ENCODE measurements at regions not wholly inside any gene's neighbourhood (a gene's known extent, or its start where the extent isn't known, plus 50 kb on each side); places are given as distances from the start of the nearest gene placed in this dataset.

DNA sequence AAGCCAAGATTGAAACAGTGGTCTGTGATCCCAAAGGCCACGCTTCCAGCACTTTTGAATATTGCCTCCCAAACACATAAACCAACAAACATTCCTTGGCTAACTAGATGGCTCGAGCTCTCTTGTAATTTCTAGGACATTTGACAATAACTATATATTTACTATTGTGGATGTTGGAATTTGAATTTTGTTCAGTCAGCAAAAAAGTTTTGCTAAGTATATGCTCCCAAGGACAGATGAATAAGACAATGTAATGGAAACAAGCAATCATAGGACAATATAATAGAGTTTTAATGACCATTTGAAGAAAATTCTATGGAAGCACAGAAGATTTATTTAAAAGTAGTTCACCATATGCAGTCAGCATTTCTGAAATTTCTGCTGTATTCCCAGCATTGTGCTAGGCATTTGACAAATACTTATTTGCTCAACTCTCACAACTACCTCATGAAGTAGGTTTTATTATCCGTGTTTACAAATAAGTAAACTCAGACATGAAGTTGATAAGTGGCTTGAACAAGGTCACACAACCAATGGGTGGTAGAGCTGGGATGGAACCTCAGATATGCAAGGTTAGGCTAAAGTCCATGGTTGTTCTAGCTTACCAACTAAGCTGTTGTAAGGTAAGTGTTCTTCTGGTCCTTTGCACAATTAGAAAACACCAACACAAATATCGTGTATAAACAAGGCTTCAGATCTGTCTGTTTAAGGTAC is 205.1 kb downstream of the NUFIP1 start:
- TF ChIP-seq, protein P1, sequence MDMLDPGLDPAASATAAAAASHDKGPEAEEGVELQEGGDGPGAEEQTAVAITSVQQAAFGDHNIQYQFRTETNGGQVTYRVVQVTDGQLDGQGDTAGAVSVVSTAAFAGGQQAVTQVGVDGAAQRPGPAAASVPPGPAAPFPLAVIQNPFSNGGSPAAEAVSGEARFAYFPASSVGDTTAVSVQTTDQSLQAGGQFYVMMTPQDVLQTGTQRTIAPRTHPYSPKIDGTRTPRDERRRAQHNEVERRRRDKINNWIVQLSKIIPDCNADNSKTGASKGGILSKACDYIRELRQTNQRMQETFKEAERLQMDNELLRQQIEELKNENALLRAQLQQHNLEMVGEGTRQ (IDR thresholded peaks at IDR 0.05; ENCODE audit: low read depth, low read length): no peak
- TF ChIP-seq, protein P1 (CRISPR knock-in tag; IDR thresholded peaks at IDR 0.05; ENCODE audit: borderline replicate concordance): no peak
- no peak for TF ChIP-seq SIN3A (IDR thresholded peaks at IDR 0.05; ENCODE audit: borderline replicate concordance, low read depth, low read length)
- TF ChIP-seq, protein P2, sequence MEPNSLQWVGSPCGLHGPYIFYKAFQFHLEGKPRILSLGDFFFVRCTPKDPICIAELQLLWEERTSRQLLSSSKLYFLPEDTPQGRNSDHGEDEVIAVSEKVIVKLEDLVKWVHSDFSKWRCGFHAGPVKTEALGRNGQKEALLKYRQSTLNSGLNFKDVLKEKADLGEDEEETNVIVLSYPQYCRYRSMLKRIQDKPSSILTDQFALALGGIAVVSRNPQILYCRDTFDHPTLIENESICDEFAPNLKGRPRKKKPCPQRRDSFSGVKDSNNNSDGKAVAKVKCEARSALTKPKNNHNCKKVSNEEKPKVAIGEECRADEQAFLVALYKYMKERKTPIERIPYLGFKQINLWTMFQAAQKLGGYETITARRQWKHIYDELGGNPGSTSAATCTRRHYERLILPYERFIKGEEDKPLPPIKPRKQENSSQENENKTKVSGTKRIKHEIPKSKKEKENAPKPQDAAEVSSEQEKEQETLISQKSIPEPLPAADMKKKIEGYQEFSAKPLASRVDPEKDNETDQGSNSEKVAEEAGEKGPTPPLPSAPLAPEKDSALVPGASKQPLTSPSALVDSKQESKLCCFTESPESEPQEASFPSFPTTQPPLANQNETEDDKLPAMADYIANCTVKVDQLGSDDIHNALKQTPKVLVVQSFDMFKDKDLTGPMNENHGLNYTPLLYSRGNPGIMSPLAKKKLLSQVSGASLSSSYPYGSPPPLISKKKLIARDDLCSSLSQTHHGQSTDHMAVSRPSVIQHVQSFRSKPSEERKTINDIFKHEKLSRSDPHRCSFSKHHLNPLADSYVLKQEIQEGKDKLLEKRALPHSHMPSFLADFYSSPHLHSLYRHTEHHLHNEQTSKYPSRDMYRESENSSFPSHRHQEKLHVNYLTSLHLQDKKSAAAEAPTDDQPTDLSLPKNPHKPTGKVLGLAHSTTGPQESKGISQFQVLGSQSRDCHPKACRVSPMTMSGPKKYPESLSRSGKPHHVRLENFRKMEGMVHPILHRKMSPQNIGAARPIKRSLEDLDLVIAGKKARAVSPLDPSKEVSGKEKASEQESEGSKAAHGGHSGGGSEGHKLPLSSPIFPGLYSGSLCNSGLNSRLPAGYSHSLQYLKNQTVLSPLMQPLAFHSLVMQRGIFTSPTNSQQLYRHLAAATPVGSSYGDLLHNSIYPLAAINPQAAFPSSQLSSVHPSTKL (CRISPR knock-in tag; IDR thresholded peaks at IDR 0.05): no peak
- TF ChIP-seq, protein P3, sequence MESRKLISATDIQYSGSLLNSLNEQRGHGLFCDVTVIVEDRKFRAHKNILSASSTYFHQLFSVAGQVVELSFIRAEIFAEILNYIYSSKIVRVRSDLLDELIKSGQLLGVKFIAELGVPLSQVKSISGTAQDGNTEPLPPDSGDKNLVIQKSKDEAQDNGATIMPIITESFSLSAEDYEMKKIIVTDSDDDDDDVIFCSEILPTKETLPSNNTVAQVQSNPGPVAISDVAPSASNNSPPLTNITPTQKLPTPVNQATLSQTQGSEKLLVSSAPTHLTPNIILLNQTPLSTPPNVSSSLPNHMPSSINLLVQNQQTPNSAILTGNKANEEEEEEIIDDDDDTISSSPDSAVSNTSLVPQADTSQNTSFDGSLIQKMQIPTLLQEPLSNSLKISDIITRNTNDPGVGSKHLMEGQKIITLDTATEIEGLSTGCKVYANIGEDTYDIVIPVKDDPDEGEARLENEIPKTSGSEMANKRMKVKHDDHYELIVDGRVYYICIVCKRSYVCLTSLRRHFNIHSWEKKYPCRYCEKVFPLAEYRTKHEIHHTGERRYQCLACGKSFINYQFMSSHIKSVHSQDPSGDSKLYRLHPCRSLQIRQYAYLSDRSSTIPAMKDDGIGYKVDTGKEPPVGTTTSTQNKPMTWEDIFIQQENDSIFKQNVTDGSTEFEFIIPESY (CRISPR knock-in tag; IDR thresholded peaks at IDR 0.05): no peak
- TF ChIP-seq MYC (CRISPR knock-in tag; IDR thresholded peaks at IDR 0.05; ENCODE audit: borderline replicate concordance): no peak
- TF ChIP-seq, protein P4, sequence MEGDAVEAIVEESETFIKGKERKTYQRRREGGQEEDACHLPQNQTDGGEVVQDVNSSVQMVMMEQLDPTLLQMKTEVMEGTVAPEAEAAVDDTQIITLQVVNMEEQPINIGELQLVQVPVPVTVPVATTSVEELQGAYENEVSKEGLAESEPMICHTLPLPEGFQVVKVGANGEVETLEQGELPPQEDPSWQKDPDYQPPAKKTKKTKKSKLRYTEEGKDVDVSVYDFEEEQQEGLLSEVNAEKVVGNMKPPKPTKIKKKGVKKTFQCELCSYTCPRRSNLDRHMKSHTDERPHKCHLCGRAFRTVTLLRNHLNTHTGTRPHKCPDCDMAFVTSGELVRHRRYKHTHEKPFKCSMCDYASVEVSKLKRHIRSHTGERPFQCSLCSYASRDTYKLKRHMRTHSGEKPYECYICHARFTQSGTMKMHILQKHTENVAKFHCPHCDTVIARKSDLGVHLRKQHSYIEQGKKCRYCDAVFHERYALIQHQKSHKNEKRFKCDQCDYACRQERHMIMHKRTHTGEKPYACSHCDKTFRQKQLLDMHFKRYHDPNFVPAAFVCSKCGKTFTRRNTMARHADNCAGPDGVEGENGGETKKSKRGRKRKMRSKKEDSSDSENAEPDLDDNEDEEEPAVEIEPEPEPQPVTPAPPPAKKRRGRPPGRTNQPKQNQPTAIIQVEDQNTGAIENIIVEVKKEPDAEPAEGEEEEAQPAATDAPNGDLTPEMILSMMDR (CRISPR knock-in tag; IDR thresholded peaks at IDR 0.05): no peak
